CD4-positive, alpha-beta T cell (primary cell): ENCODE measurements at regions not wholly inside any gene's neighbourhood (a gene's known extent, or its start where the extent isn't known, plus 50 kb on each side); places are given as distances from the start of the nearest gene placed in this dataset.

Experiments
- ATAC-seq: fragments of 200-7000 bp; cut with Tn5 transposase; one replicate; pipeline ENCODE4 v1.10.0; 2022; ENCODE audit warnings: mild to moderate bottlenecking; ENCODE audit not compliant: poor library complexity
- CTCF ChIA-PET: fragments of 350-600 bp; sonication (Branson Sonifier 250); formaldehyde crosslinking; loops from one replicate; lab custom pipeline; 2021; ENCODE audit warnings: antibody characterized with exemption, inconsistent platforms; lab: Charles Lee
- POLR2A ChIA-PET: fragments of 350-600 bp; sonication (Branson Sonifier 250); formaldehyde crosslinking; loops from one replicate; lab custom pipeline; 2021; ENCODE audit warnings: antibody characterized with exemption, inconsistent platforms; lab: Charles Lee
- DNase-seq, 14 experiments: peaks; one replicate each; pipeline ENCODE4 v3.0.0-alpha.2; 2013 to 2020; ENCODE audit warnings: mixed read lengths in 2 of 14
- H3K27ac ChIP-seq, 2 donors: one replicate each; pipeline versions ENCODE4 v1.5.1 to v1.7.0; 2013; ENCODE audit warnings: low read length in 2 of 2, low read depth in 1 of 2, mild to moderate bottlenecking in 1 of 2
- H3K27me3 ChIP-seq, 2 experiments: 1 replicate in 1 of 2; 2 replicates in 1 of 2; pipeline versions ENCODE4 v1.6.1 to v1.7.0; 2013; ENCODE audit warnings: low read length in 2 of 2, control low read depth in 1 of 2, mild to moderate bottlenecking in 1 of 2, moderate library complexity in 1 of 2; ENCODE audit not compliant: insufficient read depth in 2 of 2, control insufficient read depth in 1 of 2
- H3K36me3 ChIP-seq: one replicate; pipeline ENCODE4 v1.6.1; 2013; ENCODE audit warnings: low read length, control low read depth; ENCODE audit not compliant: insufficient read depth
- H3K4me1 ChIP-seq: one replicate; pipeline ENCODE4 v1.6.1; 2013; ENCODE audit warnings: low read length, control low read depth; ENCODE audit not compliant: insufficient read depth
- H3K4me3 ChIP-seq: one replicate; pipeline ENCODE4 v1.5.1; 2013; ENCODE audit warnings: mild to moderate bottlenecking, low read length, moderate library complexity
- H3K9me3 ChIP-seq, 2 experiments: 1 replicate in 1 of 2; 2 replicates in 1 of 2; pipeline versions ENCODE4 v1.6.1 to v1.7.0; 2013; ENCODE audit warnings: low read length in 2 of 2, mild to moderate bottlenecking in 2 of 2, control low read depth in 1 of 2, moderate library complexity in 1 of 2; ENCODE audit not compliant: control insufficient read depth in 1 of 2, insufficient read depth in 1 of 2
- H3K27ac Mint-ChIP-seq: one replicate; pipeline ENCODE4 v1.8.0; 2020; ENCODE audit warnings: mixed read lengths
- H3K27me3 Mint-ChIP-seq: one replicate; pipeline ENCODE4 v1.8.0; 2021; ENCODE audit warnings: mixed read lengths
- H3K36me3 Mint-ChIP-seq: one replicate; pipeline ENCODE4 v1.8.0; 2021; ENCODE audit warnings: low read depth, mixed read lengths
- H3K4me1 Mint-ChIP-seq: one replicate; pipeline ENCODE4 v1.8.0; 2021; ENCODE audit warnings: low read depth, mixed read lengths
- H3K4me3 Mint-ChIP-seq: one replicate; pipeline ENCODE4 v1.8.0; 2020; ENCODE audit warnings: mild to moderate bottlenecking, mixed read lengths
- H3K9me3 Mint-ChIP-seq: one replicate; pipeline ENCODE4 v1.8.0; 2020; ENCODE audit warnings: mixed read lengths
- CTCF ChIP-seq: fragments of 200-600 bp; IDR thresholded peaks from one replicate; pipeline ENCODE4 v1.8.0; 2022; ENCODE audit warnings: antibody characterized with exemption, mild to moderate bottlenecking
- intact Hi-C, 2 experiments: fragments of 100-400 bp; cut with DNase I in 1 of 2; cut with micrococcal nuclease in 1 of 2; formaldehyde crosslinking; loops; one replicate each; pipeline versions ENCODE4 v1.15.1 to v1.9.0; 2023 to 2025; cut with DNase I, micrococcal nuclease

DNA sequence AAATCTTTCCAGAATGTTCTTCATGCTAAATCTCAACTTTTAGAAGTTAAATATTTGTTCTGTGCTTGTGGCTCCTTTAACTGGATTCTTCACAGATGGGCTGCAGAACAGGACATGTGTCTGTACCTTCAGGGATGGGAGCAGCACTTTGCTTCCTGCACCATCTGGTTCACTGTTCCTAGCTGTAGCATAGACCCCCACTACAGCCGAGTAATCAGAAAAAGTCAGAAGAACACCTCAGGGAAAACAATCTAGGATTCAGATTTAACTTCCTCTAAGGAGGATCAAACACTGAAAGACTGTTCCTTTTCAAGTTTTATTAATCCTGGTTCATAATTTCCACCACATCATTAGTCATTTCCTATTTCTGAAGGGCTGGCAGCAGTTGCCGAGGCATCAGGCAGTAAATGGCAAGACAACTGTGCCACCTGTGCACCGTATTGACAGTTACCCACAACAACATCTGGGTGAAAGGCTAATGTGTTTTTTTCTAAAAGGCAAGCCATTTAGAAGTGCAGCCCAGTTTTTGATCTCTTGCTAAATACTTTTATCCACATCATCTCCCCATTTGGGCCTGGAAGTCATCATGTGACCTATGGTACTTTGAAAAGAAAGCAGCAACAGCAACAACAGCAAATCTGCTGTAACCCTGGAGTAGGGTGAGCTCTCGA is 212.8 kb upstream of the BMP4 start:
- CTCF ChIA-PET: no interaction called here
- ATAC-seq: no peak
- H3K27ac ChIP-seq: no peak overlapping the region
- H3K27me3 Mint-ChIP-seq: peaks cover 35% of the 10 kb centered on the region
- peaks cover 0 to 14% of the 10 kb centered on the region in 2 experiments for H3K27me3 ChIP-seq
- H3K4me3 Mint-ChIP-seq: no peak overlapping the region
- H3K27ac Mint-ChIP-seq: no peak overlapping the region
- H3K9me3 Mint-ChIP-seq: no peaks in the 10 kb centered on the region
- intact Hi-C loops: no loop called here
- no peaks in the 10 kb centered on the region for H3K4me1 ChIP-seq
- H3K36me3 Mint-ChIP-seq: no peaks in the 10 kb centered on the region
- peaks cover 4% of the 10 kb centered on the region for H3K4me1 Mint-ChIP-seq
- POLR2A ChIA-PET: no interaction called here
- TF ChIP-seq CTCF: no peak
- H3K9me3 ChIP-seq: no peaks in the 10 kb centered on the region
- H3K36me3 ChIP-seq: no peaks in the 10 kb centered on the region
- no peak overlapping the region for H3K4me3 ChIP-seq
- peak in 2 of 14 experiments; percentile 2 for DNase-seq

DNA sequence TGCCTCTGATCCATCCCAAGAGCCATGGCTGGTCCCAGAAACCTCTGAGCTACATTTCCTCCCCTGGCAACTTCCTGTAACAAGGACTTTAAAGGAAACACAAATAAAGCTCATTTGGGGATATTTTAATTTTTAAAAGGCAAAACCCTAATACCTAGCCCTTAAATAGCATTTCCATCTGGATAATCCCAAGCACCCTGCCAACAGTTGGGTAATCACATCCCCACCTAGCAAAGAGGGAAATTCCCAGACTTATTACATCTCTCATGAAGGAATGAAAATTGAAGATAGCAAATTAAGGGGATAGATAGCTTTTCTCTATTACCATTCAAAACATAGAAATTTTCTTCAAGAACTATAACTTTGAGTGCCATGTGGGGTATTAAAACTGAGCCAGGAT is 213.7 kb upstream of the BMP4 start:
- DNase-seq (no peak), ATAC-seq (no peak)
- POLR2A ChIA-PET: no interaction called here
- Histone ChIP-seq H3K27ac (no peak overlapping the region), H3K9me3 (no peaks in the 10 kb centered on the region), H3K27me3 (peaks cover 0 to 17% of the 10 kb centered on the region in 2 experiments), H3K36me3 (no peaks in the 10 kb centered on the region), H3K4me1 (no peaks in the 10 kb centered on the region), H3K4me3 (no peak overlapping the region)
- TF ChIP-seq CTCF: no peak
- no peak overlapping the region for H3K4me3 Mint-ChIP-seq
- peaks cover 36% of the 10 kb centered on the region for H3K27me3 Mint-ChIP-seq
- intact Hi-C loops: loop anchor here (5.0 kb wide), 3 partner anchors 238 to 1348 kb away; no protein-coding TSS in a partner anchor
- CTCF ChIA-PET: no interaction called here
- H3K9me3 Mint-ChIP-seq: no peaks in the 10 kb centered on the region
- H3K27ac Mint-ChIP-seq: no peak overlapping the region
- H3K36me3 Mint-ChIP-seq: no peaks in the 10 kb centered on the region
- H3K4me1 Mint-ChIP-seq: peaks cover 4% of the 10 kb centered on the region

GRCh38 chr14:54172114-54172513 is 215.5 kb upstream of the BMP4 start:
- H3K4me1 ChIP-seq: no peaks in the 10 kb centered on the region
- peaks cover 0 to 9% of the 10 kb centered on the region in 2 experiments for H3K27me3 ChIP-seq
- ChIA-PET POLR2A (no interaction called here), CTCF (no interaction called here)
- no peaks in the 10 kb centered on the region for H3K36me3 ChIP-seq
- H3K9me3 Mint-ChIP-seq: no peaks in the 10 kb centered on the region
- H3K27ac ChIP-seq: no peak overlapping the region
- no peak for ATAC-seq
- no peak overlapping the region for H3K4me3 Mint-ChIP-seq
- no peak for TF ChIP-seq CTCF
- H3K27ac Mint-ChIP-seq: no peak overlapping the region
- no peaks in the 10 kb centered on the region for H3K36me3 Mint-ChIP-seq
- peaks cover 4% of the 10 kb centered on the region for H3K4me1 Mint-ChIP-seq
- intact Hi-C loops: loop anchor here (5.0 kb wide), 3 partner anchors 240 to 1350 kb away; no protein-coding TSS in a partner anchor
- peaks cover 44% of the 10 kb centered on the region for H3K27me3 Mint-ChIP-seq
- no peak for DNase-seq
- H3K9me3 ChIP-seq: no peaks in the 10 kb centered on the region
- no peak overlapping the region for H3K4me3 ChIP-seq
